ENCODE measurements at regions not wholly inside any gene's neighbourhood (a gene's known extent, or its start where the extent isn't known, plus 50 kb on each side); places are given as distances from the start of the nearest gene placed in this dataset.

GRCh38 chr20:39429726-39430125 lies 467.6 kb downstream of the DHX35 start:
- CTCF ChIA-PET, result no interaction called here
- POLR2A ChIA-PET, result no interaction called here

- ChIA-PET CTCF (no interaction called here), POLR2A (no interaction called here)
Observed at GRCh38 chr20:39424962-39425678, 463.0 kb downstream of the DHX35 start.

- CTCF ChIA-PET, result no interaction called here
- POLR2A ChIA-PET, result no interaction called here
Observed at GRCh38 chr20:39421571-39422105, 459.5 kb downstream of the DHX35 start.

GRCh38 chr20:39412091-39412490 lies 449.9 kb downstream of the DHX35 start:
- POLR2A ChIA-PET, result no interaction called here

GRCh38 chr20:39399463-39399862 lies 437.3 kb downstream of the DHX35 start:
- POLR2A ChIA-PET, result no interaction called here
- CTCF ChIA-PET, result no interaction called here

More at GRCh38 chr20:39412091-39412490, 449.9 kb downstream of the DHX35 start:
- CTCF ChIA-PET, result no interaction called here

- POLR2A ChIA-PET, result no interaction called here
- CTCF ChIA-PET, result no interaction called here
Observed at GRCh38 chr20:39398656-39399055, 436.5 kb downstream of the DHX35 start.

GRCh38 chr20:39397646-39398045 lies 435.5 kb downstream of the DHX35 start:
- CTCF ChIA-PET, result no interaction called here
- POLR2A ChIA-PET, result no interaction called here

GRCh38 chr20:39395478-39396291 lies 433.5 kb downstream of the DHX35 start:
- CTCF ChIA-PET, result no interaction called here
- POLR2A ChIA-PET, result no interaction called here

- ChIA-PET CTCF (no interaction called here), POLR2A (no interaction called here)
Observed at GRCh38 chr20:39394461-39394860, 432.3 kb downstream of the DHX35 start.

GRCh38 chr20:39390186-39390585 lies 428.0 kb downstream of the DHX35 start:
- POLR2A ChIA-PET, result no interaction called here
- CTCF ChIA-PET, result no interaction called here

- CTCF ChIA-PET, result no interaction called here
- POLR2A ChIA-PET, result no interaction called here
Observed at GRCh38 chr20:39381595-39381994, 419.5 kb downstream of the DHX35 start.

- CTCF ChIA-PET, result no interaction called here
- POLR2A ChIA-PET, result no interaction called here
Observed at GRCh38 chr20:39378776-39379175, 416.6 kb downstream of the DHX35 start.

- CTCF ChIA-PET, result no interaction called here
- POLR2A ChIA-PET, result no interaction called here
Observed at GRCh38 chr20:39376788-39377187, 414.6 kb downstream of the DHX35 start.

- POLR2A ChIA-PET, result no interaction called here
Observed at GRCh38 chr20:39364320-39364719, 402.2 kb downstream of the DHX35 start.

GRCh38 chr20:39359981-39360620 lies 398.0 kb downstream of the DHX35 start:
- CTCF ChIA-PET, result no interaction called here
- POLR2A ChIA-PET, result no interaction called here

More at GRCh38 chr20:39364320-39364719, 402.2 kb downstream of the DHX35 start:
- CTCF ChIA-PET, result no interaction called here

- ChIA-PET CTCF (no interaction called here), POLR2A (no interaction called here)
Observed at GRCh38 chr20:39358052-39358451, 395.9 kb downstream of the DHX35 start.

- POLR2A ChIA-PET, result no interaction called here
- CTCF ChIA-PET, result no interaction called here
Observed at GRCh38 chr20:39356908-39357307, 394.8 kb downstream of the DHX35 start.

GRCh38 chr20:39349240-39349639 lies 387.1 kb downstream of the DHX35 start:
- ChIA-PET POLR2A (no interaction called here), CTCF (no interaction called here)

- POLR2A ChIA-PET, result no interaction called here
- CTCF ChIA-PET, result no interaction called here
Observed at GRCh38 chr20:39347626-39348025, 385.5 kb downstream of the DHX35 start.

GRCh38 chr20:39342463-39342862 lies 380.3 kb downstream of the DHX35 start:
- ChIA-PET POLR2A (no interaction called here), CTCF (no interaction called here)
